ENCODE measurements at regions not wholly inside any gene's neighbourhood (a gene's known extent, or its start where the extent isn't known, plus 50 kb on each side); places are given as distances from the start of the nearest gene placed in this dataset.
A peak's percentile ranks its signal among the peaks of the same experiment; 100 is the strongest.
"Not testable (repeated sequence)": the region's sequence is repeated elsewhere in the genome, so short reads cannot be mapped to it uniquely, and the experiment has no call there.

- Mint-ChIP-seq H3K4me3 (no peak overlapping the region), H3K4me1 (no peaks in the 10 kb centered on the region), H3K36me3 (ENCODE audit: low read depth) (no peaks in the 10 kb centered on the region), H3K27me3 (ENCODE audit: low read depth, poor library complexity) (no peaks in the 10 kb centered on the region), H3K9me3 (peaks cover 22% of the 10 kb centered on the region), H3K27ac (no peak overlapping the region)
- no peak for DNase-seq
- TF ChIP-seq CTCF (IDR thresholded peaks at IDR 0.05) = no peak
Measured at GRCh38 chr11:39745401-39745800, 1714.1 kb downstream of the LRRC4C start.

- no peaks in the 10 kb centered on the region for H3K27me3 Mint-ChIP-seq (ENCODE audit: low read depth, poor library complexity)
- no peak for TF ChIP-seq CTCF (IDR thresholded peaks at IDR 0.05)
- DNase-seq = no peak
- H3K4me1 Mint-ChIP-seq = no peaks in the 10 kb centered on the region
- no peak overlapping the region for H3K4me3 Mint-ChIP-seq
- no peak overlapping the region for H3K27ac Mint-ChIP-seq
- peaks cover 18% of the 10 kb centered on the region for H3K9me3 Mint-ChIP-seq
- no peaks in the 10 kb centered on the region for H3K36me3 Mint-ChIP-seq (ENCODE audit: low read depth)
Measured at GRCh38 chr11:39741066-39741465, 1718.4 kb downstream of the LRRC4C start.

GRCh38 chr11:39736351-39736750 is 1723.1 kb downstream of the LRRC4C start:
- peaks cover 13% of the 10 kb centered on the region for H3K4me1 Mint-ChIP-seq

GRCh38 chr11:39732001-39732400 is 1727.5 kb downstream of the LRRC4C start:
- DNase-seq = no peak
- no peak for TF ChIP-seq CTCF (IDR thresholded peaks at IDR 0.05)
- Mint-ChIP-seq H3K36me3 (ENCODE audit: low read depth) (peaks cover 8% of the 10 kb centered on the region), H3K9me3 (peaks cover 18% of the 10 kb centered on the region), H3K4me1 (peaks cover 32% of the 10 kb centered on the region), H3K27ac (peak overlapping the region; percentile 9), H3K4me3 (no peak overlapping the region), H3K27me3 (ENCODE audit: low read depth, poor library complexity) (no peaks in the 10 kb centered on the region)

More at GRCh38 chr11:39736351-39736750, 1723.1 kb downstream of the LRRC4C start:
- not testable (repeated sequence) for H3K27me3 Mint-ChIP-seq (ENCODE audit: low read depth, poor library complexity); DNase-seq; H3K4me3 Mint-ChIP-seq; H3K27ac Mint-ChIP-seq; H3K36me3 Mint-ChIP-seq (ENCODE audit: low read depth)
- peaks cover 18% of the 10 kb centered on the region for H3K9me3 Mint-ChIP-seq

GRCh38 chr11:39725081-39725480 is 1734.4 kb downstream of the LRRC4C start:
- no peaks in the 10 kb centered on the region for H3K36me3 Mint-ChIP-seq (ENCODE audit: low read depth)
- H3K27me3 Mint-ChIP-seq (ENCODE audit: low read depth, poor library complexity) = no peaks in the 10 kb centered on the region
- H3K4me1 Mint-ChIP-seq = peaks cover 32% of the 10 kb centered on the region
- H3K4me3 Mint-ChIP-seq = no peak overlapping the region
- no peaks in the 10 kb centered on the region for H3K9me3 Mint-ChIP-seq
- H3K27ac Mint-ChIP-seq = no peak overlapping the region
- TF ChIP-seq CTCF (IDR thresholded peaks at IDR 0.05) = no peak
- DNase-seq = no peak

GRCh38 chr11:39724404-39724803 is 1735.0 kb downstream of the LRRC4C start:
- no peaks in the 10 kb centered on the region for H3K9me3 Mint-ChIP-seq
- no peak for TF ChIP-seq CTCF (IDR thresholded peaks at IDR 0.05)
- H3K27ac Mint-ChIP-seq = no peak overlapping the region
- H3K4me3 Mint-ChIP-seq = no peak overlapping the region
- H3K27me3 Mint-ChIP-seq (ENCODE audit: low read depth, poor library complexity) = no peaks in the 10 kb centered on the region
- no peaks in the 10 kb centered on the region for H3K36me3 Mint-ChIP-seq (ENCODE audit: low read depth)
- H3K4me1 Mint-ChIP-seq = peaks cover 32% of the 10 kb centered on the region
- no peak for DNase-seq

Measured in nephron progenitor cell (in vitro differentiated cells).